ENCODE measurements at regions not wholly inside any gene's neighbourhood (a gene's known extent, or its start where the extent isn't known, plus 50 kb on each side); places are given as distances from the start of the nearest gene placed in this dataset.

GRCh38 chr5:112025757-112026156 lies 268.8 kb upstream of the NREP start:
- no peaks in the 10 kb centered on the region for H3K4me1 ChIP-seq

DNA sequence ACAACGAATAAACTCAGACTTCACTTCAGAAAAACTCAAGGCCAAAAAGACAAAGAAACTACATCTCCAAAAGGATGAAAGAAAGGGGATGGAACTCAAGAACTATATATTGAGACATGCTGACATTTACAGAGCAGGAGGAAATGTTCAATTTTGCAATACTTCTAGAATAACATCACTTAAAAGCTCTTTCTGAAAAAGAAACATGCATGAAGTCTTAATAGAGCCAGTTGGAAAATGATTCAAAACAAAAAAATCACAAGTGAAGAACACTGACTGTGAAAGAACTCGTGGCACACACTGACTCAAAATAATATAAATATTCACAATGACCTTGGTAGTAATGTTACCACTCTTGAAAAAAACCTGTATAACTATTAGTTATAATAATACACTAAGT lies 267.8 kb upstream of the NREP start:
- Histone ChIP-seq H3K27me3 (no peaks in the 10 kb centered on the region), H3K27ac (no peak overlapping the region), H3K9me3 (no peaks in the 10 kb centered on the region), H3K4me3 (no peak overlapping the region), H3K4me1 (no peaks in the 10 kb centered on the region), H3K36me3 (no peaks in the 10 kb centered on the region)
- TF ChIP-seq CTCF (IDR thresholded peaks at IDR 0.05) = no peak
- no peak for DNase-seq (ENCODE audit: low spot score)

More at GRCh38 chr5:112025757-112026156, 268.8 kb upstream of the NREP start:
- no peaks in the 10 kb centered on the region for H3K27me3 ChIP-seq
- TF ChIP-seq CTCF (IDR thresholded peaks at IDR 0.05) = no peak
- H3K4me3 ChIP-seq = no peak overlapping the region
- no peak overlapping the region for H3K27ac ChIP-seq
- DNase-seq (ENCODE audit: low spot score) = no peak
- H3K9me3 ChIP-seq = no peaks in the 10 kb centered on the region
- H3K36me3 ChIP-seq = no peaks in the 10 kb centered on the region

GRCh38 chr5:112024221-112024620 lies 267.2 kb upstream of the NREP start:
- Histone ChIP-seq H3K4me3 (no peak overlapping the region), H3K27me3 (no peaks in the 10 kb centered on the region), H3K27ac (no peak overlapping the region), H3K36me3 (no peaks in the 10 kb centered on the region), H3K9me3 (no peaks in the 10 kb centered on the region), H3K4me1 (no peaks in the 10 kb centered on the region)
- no peak for DNase-seq (ENCODE audit: low spot score)
- no peak for TF ChIP-seq CTCF (IDR thresholded peaks at IDR 0.05)

DNA sequence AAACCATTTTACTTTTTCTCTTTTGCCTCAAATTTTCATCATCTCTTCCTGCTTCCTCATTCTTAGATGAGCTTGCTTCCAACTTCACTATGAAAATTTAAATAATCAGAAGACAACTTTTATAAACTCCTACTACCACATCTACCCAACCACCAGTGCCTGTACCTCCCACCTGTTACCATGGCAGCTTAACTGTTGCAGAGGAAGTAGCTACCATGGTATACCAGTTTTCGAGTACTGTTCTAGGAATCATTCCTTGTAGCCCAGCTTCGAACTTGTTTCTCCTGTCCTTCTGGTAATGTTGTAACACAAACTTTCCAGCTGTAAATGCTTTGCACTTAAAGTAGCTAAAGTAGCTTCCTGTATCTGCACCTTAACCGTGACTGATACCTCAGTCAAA lies 266.8 kb upstream of the NREP start:
- H3K27me3 ChIP-seq = no peaks in the 10 kb centered on the region
- no peaks in the 10 kb centered on the region for H3K9me3 ChIP-seq
- no peak for TF ChIP-seq CTCF (IDR thresholded peaks at IDR 0.05)
- H3K36me3 ChIP-seq = no peaks in the 10 kb centered on the region
- no peak for DNase-seq (ENCODE audit: low spot score)
- H3K4me3 ChIP-seq = no peak overlapping the region
- H3K4me1 ChIP-seq = no peaks in the 10 kb centered on the region
- no peak overlapping the region for H3K27ac ChIP-seq

GRCh38 chr5:112018846-112019245 lies 261.9 kb upstream of the NREP start:
- no peak overlapping the region for H3K27ac ChIP-seq
- H3K27me3 ChIP-seq = no peaks in the 10 kb centered on the region
- H3K4me3 ChIP-seq = no peak overlapping the region
- no peak for TF ChIP-seq CTCF (IDR thresholded peaks at IDR 0.05)
- no peaks in the 10 kb centered on the region for H3K36me3 ChIP-seq
- H3K4me1 ChIP-seq = no peaks in the 10 kb centered on the region
- no peaks in the 10 kb centered on the region for H3K9me3 ChIP-seq
- no peak for DNase-seq (ENCODE audit: low spot score)

- DNase-seq (ENCODE audit: low spot score) = no peak
- no peak for TF ChIP-seq CTCF (IDR thresholded peaks at IDR 0.05)
- H3K4me1 ChIP-seq = peaks cover 0 to 6% of the 10 kb centered on the region in 2 donors
- H3K4me3 ChIP-seq = no peak overlapping the region
- no peak overlapping the region for H3K27ac ChIP-seq
- H3K27me3 ChIP-seq = no peaks in the 10 kb centered on the region
- H3K36me3 ChIP-seq = no peaks in the 10 kb centered on the region
- H3K9me3 ChIP-seq = no peaks in the 10 kb centered on the region
These were observed 260.0 kb upstream of the NREP start for GRCh38 chr5:112016980-112017379.

Data from right atrium auricular region (tissue), 2 donors.